Putamen (tissue), 1 donor: ENCODE measurements at regions not wholly inside any gene's neighbourhood (a gene's known extent, or its start where the extent isn't known, plus 50 kb on each side); places are given as distances from the start of the nearest gene placed in this dataset.

ENCODE experiments used
- DNase-seq: peaks from one replicate; pipeline ENCODE4 v3.0.0-alpha.2; 2016; ENCODE audit warnings: low spot score

- no peak for DNase-seq
Observed at GRCh38 chr1:103250441-103250861, 142.1 kb upstream of the COL11A1 start.

- no peak for DNase-seq
Observed at GRCh38 chr1:103248417-103249102, 140.2 kb upstream of the COL11A1 start.

- DNase-seq, result no peak
Observed at GRCh38 chr1:103247517-103247916, 139.2 kb upstream of the COL11A1 start.

GRCh38 chr1:103243481-103243880 is 135.2 kb upstream of the COL11A1 start:
- DNase-seq, result peak; percentile 10

- no peak for DNase-seq
Observed at GRCh38 chr1:103239034-103239433, 130.7 kb upstream of the COL11A1 start.

GRCh38 chr1:103230061-103230460 is 121.7 kb upstream of the COL11A1 start:
- DNase-seq, result no peak

GRCh38 chr1:103220631-103221041 is 112.3 kb upstream of the COL11A1 start:
- DNase-seq, result no peak

- DNase-seq, result no peak
Observed at GRCh38 chr1:103218821-103219220, 110.5 kb upstream of the COL11A1 start.

GRCh38 chr1:103218369-103218768 is 110.0 kb upstream of the COL11A1 start:
- DNase-seq, result no peak

GRCh38 chr1:103211073-103211472 is 102.8 kb upstream of the COL11A1 start:
- no peak for DNase-seq

- DNase-seq, result no peak
Observed at GRCh38 chr1:103208844-103209243, 100.5 kb upstream of the COL11A1 start.

GRCh38 chr1:103199001-103199400 is 90.7 kb upstream of the COL11A1 start:
- no peak for DNase-seq

- DNase-seq, result no peak
Observed at GRCh38 chr1:103198076-103198475, 89.8 kb upstream of the COL11A1 start.

GRCh38 chr1:103197216-103197615 is 88.9 kb upstream of the COL11A1 start:
- no peak for DNase-seq

- no peak for DNase-seq
Observed at GRCh38 chr1:103194984-103195383, 86.7 kb upstream of the COL11A1 start.

GRCh38 chr1:103194060-103194459 is 85.7 kb upstream of the COL11A1 start:
- DNase-seq, result no peak

- DNase-seq, result no peak
Observed at GRCh38 chr1:103191327-103191726, 83.0 kb upstream of the COL11A1 start.

GRCh38 chr1:103190766-103191165 is 82.4 kb upstream of the COL11A1 start:
- no peak for DNase-seq

- DNase-seq, result no peak
Observed at GRCh38 chr1:103187673-103188072, 79.4 kb upstream of the COL11A1 start.

- DNase-seq, result no peak
Observed at GRCh38 chr1:103180660-103181059, 72.3 kb upstream of the COL11A1 start.

- DNase-seq, result no peak
Observed at GRCh38 chr1:103177108-103177775, 68.9 kb upstream of the COL11A1 start.

GRCh38 chr1:103171041-103171590 is 62.8 kb upstream of the COL11A1 start:
- DNase-seq, result no peak

- DNase-seq, result no peak
Observed at GRCh38 chr1:103170609-103171008, 62.3 kb upstream of the COL11A1 start.
